A673 (cell line): ENCODE measurements at regions not wholly inside any gene's neighbourhood (a gene's known extent, or its start where the extent isn't known, plus 50 kb on each side); places are given as distances from the start of the nearest gene placed in this dataset.

Source experiments
- BruUV-seq: library from RNA; stranded (reverse); fragments of 400-500 nt; replicated peaks from 2 replicates; lab custom pipeline; 2021; lab: Mats Ljungman, UMichigan
- CTCF ChIA-PET: fragments of 300-600 bp; sonication (Branson Sonifier 250); formaldehyde crosslinking; loops from one replicate; lab custom pipeline; 2022; ENCODE audit warnings: antibody characterized with exemption; lab: Charles Lee
- POLR2A ChIA-PET: fragments of 300-600 bp; sonication (Branson Sonifier 250); formaldehyde crosslinking; loops from one replicate; lab custom pipeline; 2022; ENCODE audit warnings: antibody characterized with exemption; ENCODE audit not compliant: low non-redundant PET; lab: Charles Lee
- DNase-seq: peaks from one replicate; pipeline ENCODE4 v3.0.0-alpha.2; 2015; ENCODE audit warnings: low spot score
- H3K27ac ChIP-seq: fragments of 200-600 bp; sonication (generic); 2 replicates; pipeline ENCODE4 v1.5.1; 2016; ENCODE audit warnings: mixed run types, low read depth, mild to moderate bottlenecking, mixed read lengths, antibody characterized with exemption, low read length; ENCODE audit not compliant: poor library complexity, severe bottlenecking
- H3K27me3 ChIP-seq: fragments of 200-600 bp; sonication (generic); replicated peaks from 2 replicates; pipeline ENCODE4 v1.6.1; 2017; ENCODE audit warnings: mixed run types, low read depth, mild to moderate bottlenecking, mixed read lengths, antibody characterized with exemption, low read length; ENCODE audit not compliant: insufficient read depth, poor library complexity
- H3K36me3 ChIP-seq: fragments of 200-600 bp; sonication (generic); 2 replicates; pipeline ENCODE4 v1.6.1; 2016; ENCODE audit warnings: mixed run types, mild to moderate bottlenecking, mixed read lengths, antibody characterized with exemption, low read length; ENCODE audit not compliant: insufficient read depth, poor library complexity, severe bottlenecking
- H3K4me1 ChIP-seq: fragments of 200-600 bp; sonication (generic); 2 replicates; pipeline ENCODE4 v1.6.1; 2017; ENCODE audit warnings: mixed run types, mild to moderate bottlenecking, mixed read lengths, antibody characterized with exemption, low read length; ENCODE audit not compliant: insufficient read depth, poor library complexity, severe bottlenecking
- H3K4me3 ChIP-seq: fragments of 200-600 bp; sonication (generic); 2 replicates; pipeline ENCODE4 v1.5.1; 2016; ENCODE audit warnings: low read depth, mixed run types, mild to moderate bottlenecking, mixed read lengths, low read length; ENCODE audit not compliant: poor library complexity, severe bottlenecking
- H3K9me3 ChIP-seq: fragments of 200-600 bp; sonication (generic); 2 replicates; pipeline ENCODE4 v1.6.1; 2016; ENCODE audit warnings: mixed run types, low read depth, mild to moderate bottlenecking, mixed read lengths, antibody characterized with exemption, low read length; ENCODE audit not compliant: poor library complexity, severe bottlenecking
- EZH2 ChIP-seq: fragments of 200-600 bp; sonication (generic); IDR thresholded peaks from 2 replicates; pipeline ENCODE4 v1.6.1; 2017; ENCODE audit warnings: borderline replicate concordance, low read depth, mild to moderate bottlenecking, mixed read lengths, antibody characterized with exemption, low read length; ENCODE audit not compliant: poor library complexity, severe bottlenecking
- intact Hi-C: fragments of 100-400 bp; cut with micrococcal nuclease; formaldehyde crosslinking; loops from one replicate; pipeline ENCODE4 v1.10.0; 2022; ENCODE audit not compliant: unreplicated experiment
- TF ChIP-seq, protein P1 (sequence below): fragments of 300-800, 200-600 bp; sonication (generic); conservative IDR thresholded peaks from 2 replicates; pipeline ENCODE4 v1.5.1; 2017; ENCODE audit warnings: low read depth, mild to moderate bottlenecking, antibody characterized with exemption, low read length, moderate library complexity, mixed read lengths

- Histone ChIP-seq H3K36me3 (no peaks in the 10 kb centered on the region), H3K4me3 (no peak overlapping the region), H3K9me3 (no peaks in the 10 kb centered on the region), H3K27ac (no peak overlapping the region), H3K27me3 (no peaks in the 10 kb centered on the region), H3K4me1 (no peaks in the 10 kb centered on the region)
- ChIA-PET CTCF (no interaction called here), POLR2A (no interaction called here)
- TF ChIP-seq, protein P1, sequence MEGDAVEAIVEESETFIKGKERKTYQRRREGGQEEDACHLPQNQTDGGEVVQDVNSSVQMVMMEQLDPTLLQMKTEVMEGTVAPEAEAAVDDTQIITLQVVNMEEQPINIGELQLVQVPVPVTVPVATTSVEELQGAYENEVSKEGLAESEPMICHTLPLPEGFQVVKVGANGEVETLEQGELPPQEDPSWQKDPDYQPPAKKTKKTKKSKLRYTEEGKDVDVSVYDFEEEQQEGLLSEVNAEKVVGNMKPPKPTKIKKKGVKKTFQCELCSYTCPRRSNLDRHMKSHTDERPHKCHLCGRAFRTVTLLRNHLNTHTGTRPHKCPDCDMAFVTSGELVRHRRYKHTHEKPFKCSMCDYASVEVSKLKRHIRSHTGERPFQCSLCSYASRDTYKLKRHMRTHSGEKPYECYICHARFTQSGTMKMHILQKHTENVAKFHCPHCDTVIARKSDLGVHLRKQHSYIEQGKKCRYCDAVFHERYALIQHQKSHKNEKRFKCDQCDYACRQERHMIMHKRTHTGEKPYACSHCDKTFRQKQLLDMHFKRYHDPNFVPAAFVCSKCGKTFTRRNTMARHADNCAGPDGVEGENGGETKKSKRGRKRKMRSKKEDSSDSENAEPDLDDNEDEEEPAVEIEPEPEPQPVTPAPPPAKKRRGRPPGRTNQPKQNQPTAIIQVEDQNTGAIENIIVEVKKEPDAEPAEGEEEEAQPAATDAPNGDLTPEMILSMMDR = no peak
- no peak for TF ChIP-seq EZH2
- BruUV-seq = no TSS peak
- intact Hi-C loops = no loop called here
- no peak for DNase-seq
These were observed 203.7 kb downstream of the LARP7 start for GRCh38 chr4:112840619-112841018.

DNA sequence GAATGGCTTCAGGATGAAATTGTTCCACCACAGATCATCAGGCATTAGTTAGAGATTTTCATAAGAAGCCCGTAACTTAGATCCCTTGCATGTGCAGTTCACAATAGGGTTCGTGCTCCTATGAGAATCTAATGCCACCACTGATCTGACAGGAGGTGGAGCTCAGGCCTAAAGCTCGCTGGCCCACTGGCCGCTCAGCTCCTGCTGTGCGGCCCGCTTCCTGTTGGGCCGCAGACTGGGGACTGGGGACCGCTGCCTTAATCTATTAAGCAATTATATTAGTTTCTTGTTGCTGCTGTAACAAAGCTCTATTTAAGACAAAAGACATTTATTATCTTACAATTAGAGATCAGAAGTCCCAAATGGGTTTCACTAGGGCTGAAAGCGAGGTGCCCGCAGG is 205.6 kb downstream of the LARP7 start:
- TF ChIP-seq, protein P1 = no peak
- no peak for TF ChIP-seq EZH2
- Histone ChIP-seq H3K36me3 (no peaks in the 10 kb centered on the region), H3K27me3 (no peaks in the 10 kb centered on the region), H3K27ac (no peak overlapping the region), H3K4me3 (no peak overlapping the region), H3K9me3 (no peaks in the 10 kb centered on the region), H3K4me1 (no peaks in the 10 kb centered on the region)
- intact Hi-C loops = no loop called here
- POLR2A ChIA-PET = no interaction called here
- DNase-seq = no peak
- CTCF ChIA-PET = no interaction called here
- BruUV-seq = no TSS peak

- CTCF ChIA-PET = no interaction called here
- POLR2A ChIA-PET = no interaction called here
- no TSS peak for BruUV-seq
- H3K27ac ChIP-seq = no peak overlapping the region
- no peaks in the 10 kb centered on the region for H3K36me3 ChIP-seq
- H3K4me1 ChIP-seq = peaks cover 7% of the 10 kb centered on the region
- H3K27me3 ChIP-seq = no peaks in the 10 kb centered on the region
- DNase-seq = no peak
- H3K9me3 ChIP-seq = no peaks in the 10 kb centered on the region
- intact Hi-C loops = no loop called here
- TF ChIP-seq EZH2 = no peak
- TF ChIP-seq, protein P1 = no peak
- H3K4me3 ChIP-seq = no peak overlapping the region
These were observed 204.1 kb upstream of the ANK2 start for GRCh38 chr4:112845386-112845785.
